ENCODE measurements at regions not wholly inside any gene's neighbourhood (a gene's known extent, or its start where the extent isn't known, plus 50 kb on each side); places are given as distances from the start of the nearest gene placed in this dataset.

DNA sequence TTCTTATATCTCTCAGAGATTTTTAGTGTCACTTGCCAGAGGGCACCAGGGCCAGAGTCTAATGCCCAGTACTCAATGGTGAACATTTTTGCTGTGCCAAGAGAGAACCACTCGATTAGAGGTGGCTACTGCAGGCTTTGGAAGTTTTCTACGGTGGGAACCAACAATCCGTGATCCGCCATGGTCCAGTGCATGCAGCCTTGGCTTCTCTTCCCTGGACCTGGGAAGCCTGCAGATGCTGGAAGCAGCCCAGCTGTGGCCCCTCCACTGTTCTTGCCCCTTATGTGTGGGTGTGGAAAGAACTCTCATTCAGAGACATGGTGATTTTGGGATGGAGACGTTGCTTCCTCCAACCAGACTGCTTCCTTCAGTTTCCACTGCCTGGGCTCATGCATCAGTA is 224.2 kb downstream of the TSHZ3 start:
- TF ChIP-seq, protein P1, sequence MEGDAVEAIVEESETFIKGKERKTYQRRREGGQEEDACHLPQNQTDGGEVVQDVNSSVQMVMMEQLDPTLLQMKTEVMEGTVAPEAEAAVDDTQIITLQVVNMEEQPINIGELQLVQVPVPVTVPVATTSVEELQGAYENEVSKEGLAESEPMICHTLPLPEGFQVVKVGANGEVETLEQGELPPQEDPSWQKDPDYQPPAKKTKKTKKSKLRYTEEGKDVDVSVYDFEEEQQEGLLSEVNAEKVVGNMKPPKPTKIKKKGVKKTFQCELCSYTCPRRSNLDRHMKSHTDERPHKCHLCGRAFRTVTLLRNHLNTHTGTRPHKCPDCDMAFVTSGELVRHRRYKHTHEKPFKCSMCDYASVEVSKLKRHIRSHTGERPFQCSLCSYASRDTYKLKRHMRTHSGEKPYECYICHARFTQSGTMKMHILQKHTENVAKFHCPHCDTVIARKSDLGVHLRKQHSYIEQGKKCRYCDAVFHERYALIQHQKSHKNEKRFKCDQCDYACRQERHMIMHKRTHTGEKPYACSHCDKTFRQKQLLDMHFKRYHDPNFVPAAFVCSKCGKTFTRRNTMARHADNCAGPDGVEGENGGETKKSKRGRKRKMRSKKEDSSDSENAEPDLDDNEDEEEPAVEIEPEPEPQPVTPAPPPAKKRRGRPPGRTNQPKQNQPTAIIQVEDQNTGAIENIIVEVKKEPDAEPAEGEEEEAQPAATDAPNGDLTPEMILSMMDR (IDR thresholded peaks at IDR 0.05; ENCODE audit: low read length) = no peak
- TF ChIP-seq EZH2 (optimal IDR thresholded peaks at IDR 0.05; ENCODE audit: low read depth, low read length) = no peak

Measured in MM.1S (cell line).